GM12892 (cell line): ENCODE measurements at regions not wholly inside any gene's neighbourhood (a gene's known extent, or its start where the extent isn't known, plus 50 kb on each side); places are given as distances from the start of the nearest gene placed in this dataset.

Experiments used
- POLR2A ChIP-seq: IDR thresholded peaks from 2 replicates; pipeline ENCODE4 v1.6.1; 2011; ENCODE audit warnings: low read depth, low read length, control low read depth
- POLR2AphosphoS5 ChIP-seq: IDR thresholded peaks from 2 replicates; pipeline ENCODE4 v1.6.1; 2011; ENCODE audit warnings: low read depth, low read length, control low read depth
- TAF1 ChIP-seq: IDR thresholded peaks from 2 replicates; pipeline ENCODE4 v1.6.1; 2011; ENCODE audit warnings: low read depth, mild to moderate bottlenecking, control low read depth, low read length, borderline replicate concordance

GRCh38 chr18:68148863-68149262, 566.0 kb downstream of the TMX3 start:
- no peak for TF ChIP-seq POLR2AphosphoS5
- no peak for TF ChIP-seq POLR2A
- no peak for TF ChIP-seq TAF1
